ENCODE measurements at regions not wholly inside any gene's neighbourhood (a gene's known extent, or its start where the extent isn't known, plus 50 kb on each side); places are given as distances from the start of the nearest gene placed in this dataset.

- Histone ChIP-seq H3K27ac (ENCODE audit: low read depth, low read length) (no peak overlapping the region), H3K36me3 (ENCODE audit: control insufficient read depth in 1 of 2, insufficient read depth in 2 of 2, low read length in 2 of 2) (no peaks in the 10 kb centered on the region), H3K9me2 (ENCODE audit: insufficient read depth) (no peaks in the 10 kb centered on the region), H3K4me3 (replicated peaks in 1 of 2; ENCODE audit: low read depth in 1 of 2, low read length in 2 of 2) (no peak overlapping the region), H3K79me2 (ENCODE audit: insufficient read depth, low read length) (no peaks in the 10 kb centered on the region), H3K4me1 (ENCODE audit: control insufficient read depth in 1 of 2, insufficient read depth in 2 of 2, low read length in 2 of 2) (0 out of 4 replicates have a peak, but pooled peaks cover 0 to 4% of the 10 kb centered on the region in 2 experiments), H3K9ac (ENCODE audit: low read length) (no peak overlapping the region), H4K20me1 (ENCODE audit: insufficient read depth) (no peaks in the 10 kb centered on the region), H3K27me3 (ENCODE audit: insufficient read depth, low read length) (no peaks in the 10 kb centered on the region), H3K9me3 (ENCODE audit: control insufficient read depth in 1 of 2, insufficient read depth in 1 of 2, low read depth in 1 of 2, low read length in 2 of 2) (no peaks in the 10 kb centered on the region), H3K4me2 (ENCODE audit: low read length) (no peak overlapping the region), H2AFZ (ENCODE audit: low read depth, low read length, poor library complexity, severe bottlenecking) (no peak overlapping the region)
- intact Hi-C loops (cut with micrococcal nuclease): no loop called here
- ChIA-PET POLR2A (no interaction called here), CTCF (no interaction called here), RAD21 (ENCODE audit: low non-redundant PET in 1 of 2, low total read pairs in 2 of 2, uncharacterized antibody in 2 of 2, unreplicated experiment in 2 of 2) (no interaction called here)
- TF ChIP-seq JUND (IDR thresholded peaks at IDR 0.05) (no peak), SP1 (IDR thresholded peaks at IDR 0.05; ENCODE audit: low read depth) (no peak), RAD21 (IDR thresholded peaks at IDR 0.05; ENCODE audit: low read depth) (no peak), EGR1 (IDR thresholded peaks at IDR 0.05; ENCODE audit: low read depth) (no peak), ATF3 (IDR thresholded peaks at IDR 0.05) (no peak), ELF1 (IDR thresholded peaks at IDR 0.05; ENCODE audit: borderline replicate concordance, low read depth) (no peak)
- ATAC-seq (no peak), DNase-seq (ENCODE audit: low read depth, low spot score) (no peak)
- BruUV-seq (replicated peaks): no TSS peak
Measured at GRCh38 chr4:34043131-34043530, 2201.2 kb downstream of the ARAP2 start.

- CTCF ChIA-PET: no interaction called here
- TF ChIP-seq CEBPB (IDR thresholded peaks at IDR 0.05; ENCODE audit: low read depth): 0 out of 2 replicates have a peak, but pooled peaks have one; percentile 16
- TF ChIP-seq CTCF (IDR thresholded peaks at IDR 0.05 in 2 of 3, conservative IDR thresholded peaks at IDR 0.05 in 1 of 3; ENCODE audit: borderline replicate concordance in 1 of 3, insufficient read depth in 1 of 3, low read depth in 2 of 3, low read length in 2 of 3): no peak
Measured at GRCh38 chr4:34046580-34046979, 2197.7 kb downstream of the ARAP2 start.

More at GRCh38 chr4:34046580-34046979, 2197.7 kb downstream of the ARAP2 start:
- Histone ChIP-seq H3K4me2 (ENCODE audit: low read length) (no peak overlapping the region), H3K9ac (ENCODE audit: low read length) (no peak overlapping the region), H3K4me3 (replicated peaks in 1 of 2; ENCODE audit: low read depth in 1 of 2, low read length in 2 of 2) (no peak overlapping the region), H4K20me1 (ENCODE audit: insufficient read depth) (no peaks in the 10 kb centered on the region), H3K9me2 (ENCODE audit: insufficient read depth) (no peaks in the 10 kb centered on the region), H3K27ac (ENCODE audit: low read depth, low read length) (no peak overlapping the region), H3K79me2 (ENCODE audit: insufficient read depth, low read length) (no peaks in the 10 kb centered on the region), H2AFZ (ENCODE audit: low read depth, low read length, poor library complexity, severe bottlenecking) (no peak overlapping the region), H3K4me1 (ENCODE audit: control insufficient read depth in 1 of 2, insufficient read depth in 2 of 2, low read length in 2 of 2) (0 out of 4 replicates have a peak, but pooled peaks cover 0 to 4% of the 10 kb centered on the region in 2 experiments), H3K27me3 (ENCODE audit: insufficient read depth, low read length) (no peaks in the 10 kb centered on the region), H3K9me3 (ENCODE audit: control insufficient read depth in 1 of 2, insufficient read depth in 1 of 2, low read depth in 1 of 2, low read length in 2 of 2) (no peaks in the 10 kb centered on the region), H3K36me3 (ENCODE audit: control insufficient read depth in 1 of 2, insufficient read depth in 2 of 2, low read length in 2 of 2) (no peaks in the 10 kb centered on the region)
- intact Hi-C loops (cut with micrococcal nuclease): no loop called here
- ChIA-PET RAD21 (ENCODE audit: low non-redundant PET in 1 of 2, low total read pairs in 2 of 2, uncharacterized antibody in 2 of 2, unreplicated experiment in 2 of 2) (no interaction called here), POLR2A (no interaction called here)
- ATAC-seq (no peak), DNase-seq (ENCODE audit: low read depth, low spot score) (peak; percentile 15)
- no TSS peak for BruUV-seq (replicated peaks)

All from HCT116 (cell line).